Inflammatory macrophage treated with lipopolysaccharide for 4 hours (primary cell): ENCODE measurements at regions not wholly inside any gene's neighbourhood (a gene's known extent, or its start where the extent isn't known, plus 50 kb on each side); places are given as distances from the start of the nearest gene placed in this dataset.

Experiments
- DNase-seq: peaks from one replicate; pipeline ENCODE4 v3.0.0-alpha.2; 2020

DNA sequence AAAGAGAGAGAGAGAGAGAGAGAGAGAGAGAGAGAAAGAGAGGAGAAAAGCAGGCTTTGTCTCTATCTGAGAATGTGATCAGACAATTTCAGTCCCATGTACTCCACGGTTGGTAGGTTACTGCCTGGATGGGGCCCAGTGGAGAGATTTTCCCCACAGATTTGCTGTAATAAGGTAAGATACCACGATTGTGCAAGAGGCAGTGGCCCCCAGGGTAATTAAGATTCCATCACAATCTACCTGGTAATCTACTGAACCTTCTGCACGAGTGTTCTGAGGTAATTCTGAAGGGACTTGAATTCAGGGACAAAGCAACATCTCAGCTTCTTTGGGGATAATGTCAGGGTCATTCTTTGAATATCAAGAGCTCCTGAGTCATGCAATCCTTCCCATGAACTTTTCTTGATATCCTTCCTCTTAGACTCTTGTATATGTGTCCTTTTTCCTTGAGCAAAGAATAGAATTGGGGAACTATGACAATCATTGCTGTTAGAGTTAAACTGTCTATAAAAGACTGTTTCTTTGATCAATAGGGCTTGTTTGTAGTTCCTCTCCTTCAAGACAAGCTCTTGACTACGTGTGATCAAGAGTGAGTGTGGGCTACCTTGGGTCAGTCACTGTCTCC is 306.6 kb downstream of the MAF start:
- peak; percentile 26 for DNase-seq

DNA sequence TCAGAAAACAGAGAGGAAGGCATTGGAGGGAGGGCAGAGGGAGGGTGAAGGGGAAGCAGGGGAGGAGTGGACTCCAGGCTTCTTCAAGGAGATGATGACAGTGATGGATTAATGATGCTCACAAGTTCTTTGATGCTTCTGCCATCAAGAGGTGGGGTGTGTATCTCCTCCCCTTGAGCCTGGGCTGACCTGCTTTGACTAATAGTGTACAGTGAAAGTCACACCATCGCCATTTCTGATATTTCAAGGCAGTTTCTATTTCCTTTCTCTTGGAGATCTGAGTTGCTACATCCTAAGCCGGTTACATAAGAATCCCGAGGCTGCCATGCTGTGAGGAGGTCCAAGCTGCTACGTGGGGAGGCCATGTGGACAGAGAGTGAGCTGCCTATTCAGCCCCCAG is 312.5 kb downstream of the MAF start:
- peak; percentile 68 for DNase-seq

DNA sequence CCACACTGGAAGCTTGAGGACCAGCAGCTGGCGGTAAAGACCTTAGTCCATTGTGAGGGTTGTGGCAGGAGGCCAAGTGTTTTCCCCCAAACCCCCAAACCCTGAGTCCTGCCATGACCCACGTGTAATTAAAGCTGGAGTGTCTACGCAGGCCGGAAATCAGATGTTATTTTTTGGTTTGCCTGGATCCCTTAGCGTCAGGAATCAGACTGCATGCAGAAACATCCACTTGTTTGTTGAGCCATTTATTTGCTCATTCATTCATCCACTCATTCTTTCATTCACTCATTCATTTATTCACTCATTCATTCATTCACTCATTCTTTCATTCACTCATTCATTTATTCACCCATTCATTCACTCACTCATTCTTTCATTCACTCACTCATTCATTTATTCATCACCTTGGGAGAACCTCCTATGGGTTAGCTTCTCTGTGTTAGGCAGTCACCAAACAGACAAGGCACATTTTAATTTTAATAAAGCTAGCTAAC is 313.1 kb downstream of the MAF start:
- DNase-seq = no peak

DNA sequence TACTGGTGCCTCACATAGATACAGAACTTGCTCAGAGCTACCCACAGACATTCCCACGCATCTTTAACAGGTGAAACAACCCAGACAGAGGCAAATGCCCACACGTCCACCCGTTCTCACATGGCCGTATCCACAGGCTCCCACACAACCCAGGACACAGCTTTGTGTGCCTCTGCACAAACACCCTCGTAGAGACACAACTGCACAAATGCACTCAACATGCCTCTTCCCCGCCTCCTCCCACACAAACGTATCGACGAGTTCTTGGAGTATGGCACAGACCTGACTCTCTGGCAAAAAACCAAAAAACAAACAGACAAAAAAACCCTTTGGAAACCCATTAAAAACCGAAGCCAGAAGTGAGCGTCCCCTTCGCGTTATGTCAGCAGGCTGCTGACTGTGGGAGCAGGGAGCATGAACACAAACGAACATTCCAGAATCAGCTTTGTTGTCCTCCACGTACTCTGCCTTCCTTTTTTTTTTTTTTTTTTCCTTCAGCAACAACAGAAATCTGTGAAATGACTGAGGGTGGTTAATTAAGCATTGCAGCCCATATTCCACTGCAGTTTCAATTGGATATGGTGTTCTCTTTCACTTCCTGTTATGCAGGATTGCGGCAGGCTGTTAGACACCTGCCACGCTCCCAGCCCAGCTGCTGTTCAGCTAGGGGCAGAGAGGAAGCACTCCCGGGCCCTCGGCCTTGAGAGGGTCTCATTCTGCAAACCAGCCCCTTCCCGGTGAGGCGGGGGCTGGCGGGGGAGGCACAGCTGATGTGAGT is 313.7 kb downstream of the MAF start:
- peak; percentile 79 for DNase-seq

DNA sequence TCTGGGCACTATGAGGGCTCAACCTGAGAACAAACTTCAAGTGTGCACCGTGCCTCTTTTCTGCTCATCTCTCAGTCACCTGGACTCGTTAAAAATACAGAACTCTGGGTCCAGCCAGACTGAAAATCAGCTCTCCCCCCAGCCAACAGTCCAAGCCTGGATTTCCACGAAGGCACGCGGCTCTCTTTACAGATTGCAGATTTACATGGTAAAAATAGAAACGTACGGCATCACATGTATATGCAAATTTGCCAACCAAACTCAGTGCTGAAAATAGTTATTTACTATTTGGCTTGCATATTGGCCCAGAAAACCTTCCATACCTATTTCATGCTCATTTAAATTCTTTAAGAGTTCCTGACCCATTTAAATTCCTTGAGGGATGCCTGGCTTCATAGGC is 315.8 kb downstream of the MAF start:
- DNase-seq = no peak

DNA sequence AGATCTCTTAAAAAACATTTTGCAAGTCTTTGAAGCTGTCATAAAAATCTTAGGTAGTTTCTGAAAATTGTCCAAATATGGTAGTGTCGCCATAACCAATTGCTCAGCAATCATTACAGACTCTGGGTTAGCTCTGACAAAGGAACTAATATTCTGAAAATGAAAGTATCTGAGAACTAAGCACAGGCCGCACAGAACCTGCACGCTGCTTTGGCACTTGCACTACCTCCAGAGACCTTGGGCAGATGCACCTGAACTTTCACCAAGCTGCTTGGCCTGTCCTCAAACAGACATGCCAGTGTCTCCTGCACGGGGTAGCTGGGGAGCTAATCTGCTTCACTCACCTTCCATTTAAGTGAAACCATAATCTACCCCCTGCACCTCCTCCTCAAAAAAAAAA is 317.0 kb downstream of the MAF start:
- DNase-seq = no peak

DNA sequence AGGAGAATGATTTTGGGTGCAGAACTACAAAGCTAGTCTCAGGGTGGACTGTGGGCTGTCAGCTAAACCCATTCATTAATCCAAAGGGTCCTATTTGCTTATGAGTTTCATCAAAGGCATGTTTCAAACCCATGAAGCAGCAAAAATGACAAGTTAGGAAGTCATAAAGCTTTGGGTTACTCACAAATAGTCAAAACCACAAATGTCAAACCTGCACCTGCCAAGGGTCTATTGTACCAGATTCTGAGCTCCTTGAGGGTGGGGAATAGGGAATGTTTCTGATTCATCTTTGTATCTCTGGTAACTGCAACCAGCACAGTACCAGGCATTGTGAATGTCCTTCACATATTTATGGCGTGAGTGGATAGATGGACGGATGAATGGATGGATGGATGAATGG is 317.7 kb downstream of the MAF start:
- DNase-seq = no peak

DNA sequence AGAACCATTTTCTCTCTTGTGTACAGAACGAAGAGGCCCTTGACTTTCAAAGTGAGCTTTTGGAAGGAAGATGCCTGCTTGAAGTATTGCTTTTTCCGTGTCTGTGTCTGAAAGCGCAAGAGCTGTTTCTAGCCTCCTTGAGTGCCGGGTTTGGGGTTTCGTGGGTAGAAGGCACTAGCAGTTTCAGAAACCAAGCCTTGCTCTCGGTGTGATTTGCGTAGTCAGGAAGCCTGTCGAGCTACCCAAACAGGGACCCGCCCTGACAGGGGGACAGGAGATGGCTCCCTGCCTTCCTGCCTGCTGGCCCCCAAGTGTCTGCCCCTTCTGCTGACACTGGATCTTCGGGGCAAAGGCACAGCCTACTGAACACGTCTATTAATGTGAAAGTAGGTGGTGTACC is 322.0 kb downstream of the MAF start:
- no peak for DNase-seq

DNA sequence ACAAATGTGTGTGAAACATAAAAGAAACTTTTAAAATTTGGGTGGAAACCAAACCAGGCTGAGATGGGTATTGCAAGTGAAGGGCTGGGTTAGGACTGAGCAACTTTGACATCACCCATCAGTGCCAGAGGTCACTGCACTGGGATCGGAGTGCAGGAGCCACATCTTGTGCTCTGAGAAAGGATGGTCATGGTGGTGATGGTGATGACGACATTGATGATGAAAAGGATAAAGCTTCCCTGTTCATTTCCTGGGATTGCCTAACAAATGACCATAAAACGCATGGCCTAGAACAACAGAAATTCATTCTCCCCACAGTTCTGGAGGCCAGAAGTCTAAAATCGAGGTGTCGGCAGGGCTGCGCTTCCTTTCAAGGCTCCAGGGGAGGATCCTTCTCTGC is 324.0 kb downstream of the MAF start:
- peak; percentile 58 for DNase-seq

DNA sequence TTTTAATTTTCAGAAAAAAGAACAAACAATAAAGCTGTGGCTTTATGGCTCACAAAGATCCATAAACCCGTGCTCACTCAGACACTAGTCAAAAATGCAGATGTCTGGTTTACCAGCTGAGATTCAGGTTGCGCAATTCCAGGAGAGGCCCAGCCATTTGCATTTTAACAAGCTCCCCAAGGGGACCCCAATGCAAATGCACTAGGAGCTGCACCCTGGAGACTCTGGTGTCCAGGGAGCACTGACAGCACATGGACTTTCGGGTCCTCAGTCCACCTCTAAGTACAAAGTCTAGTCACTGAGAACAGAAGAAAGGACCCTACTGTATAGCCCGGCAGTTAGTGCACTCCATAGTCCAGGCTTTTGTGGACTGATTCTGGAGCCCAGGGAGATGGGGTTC is 326.3 kb downstream of the MAF start:
- DNase-seq = no peak

DNA sequence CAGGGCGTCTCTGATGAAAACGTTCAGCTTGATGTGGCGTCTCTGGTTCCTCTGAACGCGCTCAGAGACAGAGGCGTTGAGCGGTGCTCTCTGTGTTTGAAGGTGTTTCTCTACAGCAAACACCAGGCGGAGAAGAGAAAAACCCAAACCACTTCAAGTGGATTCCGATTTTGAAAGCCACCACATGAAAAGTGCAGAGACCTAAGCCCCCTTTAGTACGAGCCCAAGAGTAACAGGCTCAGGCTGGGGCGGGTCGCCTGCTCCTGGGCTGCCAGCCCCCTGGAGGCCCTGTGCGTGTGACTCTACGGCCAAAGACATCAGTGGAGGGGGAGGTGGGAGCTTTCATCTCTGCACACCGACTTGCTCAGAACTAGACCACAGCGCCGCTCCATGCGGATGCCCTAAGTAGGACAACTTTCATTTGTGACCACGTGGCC is 328.4 kb downstream of the MAF start:
- no peak for DNase-seq

DNA sequence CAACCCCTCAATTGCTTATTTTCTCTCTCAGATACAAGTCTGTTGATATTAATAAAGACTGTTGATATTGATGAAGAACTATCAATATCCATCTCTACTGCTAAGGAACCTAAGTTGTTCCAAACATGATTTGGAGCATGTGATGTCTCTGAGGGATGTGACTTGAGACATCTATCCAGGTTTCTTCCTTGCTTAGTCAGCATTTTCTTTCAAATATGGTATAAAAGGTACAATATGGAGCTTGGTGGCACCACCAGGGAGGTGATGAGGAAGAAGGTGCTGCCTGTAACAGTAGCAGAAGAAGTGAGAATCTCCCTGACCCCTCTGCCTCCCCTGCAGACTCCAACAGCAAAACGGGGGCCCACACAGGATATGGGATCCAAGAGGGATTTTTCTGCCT is 329.0 kb downstream of the MAF start:
- DNase-seq = no peak

DNA sequence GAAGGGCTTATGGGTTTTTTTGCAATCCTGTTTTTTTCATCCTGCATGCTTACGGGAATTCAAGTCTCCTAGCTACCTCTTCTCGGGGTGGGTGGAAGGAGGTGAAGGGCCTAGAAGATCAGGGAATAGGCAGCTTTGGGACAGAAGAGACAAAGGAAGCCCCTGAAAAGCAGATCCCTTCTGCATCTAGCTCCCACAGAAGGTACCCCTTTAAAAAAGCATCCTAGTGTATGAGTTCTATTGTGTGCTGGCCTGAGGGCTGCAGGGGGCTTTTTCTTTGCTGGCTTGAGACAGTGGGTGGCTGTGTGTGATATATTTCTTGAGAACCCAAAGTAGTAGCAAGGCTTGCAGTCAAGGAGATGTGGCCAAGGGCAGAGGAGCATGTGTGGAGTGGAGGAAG is 330.5 kb downstream of the MAF start:
- no peak for DNase-seq

DNA sequence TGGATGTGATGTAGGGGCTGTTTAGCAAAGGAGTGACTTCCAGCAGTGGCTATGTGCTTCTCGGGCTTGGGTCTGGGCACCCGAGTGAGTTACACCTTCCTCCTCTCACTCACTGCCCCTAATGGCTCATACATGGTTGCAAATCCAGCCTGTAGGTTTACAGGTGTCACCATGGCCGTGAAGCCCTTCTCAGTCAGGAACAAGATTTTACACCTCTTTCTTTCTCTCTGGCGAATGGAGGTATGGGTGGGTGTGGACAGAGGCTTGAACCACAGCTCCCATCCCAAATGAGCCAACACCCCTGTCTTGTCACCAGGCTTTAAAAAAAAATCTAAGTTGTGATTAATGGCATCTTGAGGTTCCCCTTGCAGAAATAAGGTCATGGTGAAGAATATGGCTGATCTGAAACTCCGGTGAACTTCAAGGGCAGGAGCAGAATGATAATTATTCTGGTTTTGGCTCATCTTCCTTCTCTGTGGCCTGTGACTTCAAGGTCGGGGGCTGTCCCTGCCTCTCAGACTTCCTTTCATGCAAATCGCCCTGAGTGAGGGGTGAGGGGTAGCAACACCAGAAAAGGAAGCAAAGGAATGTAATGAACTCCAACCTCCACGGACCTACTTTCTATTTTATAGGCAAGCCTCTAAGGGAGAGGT is 331.2 kb downstream of the MAF start:
- DNase-seq = peak; percentile 69

DNA sequence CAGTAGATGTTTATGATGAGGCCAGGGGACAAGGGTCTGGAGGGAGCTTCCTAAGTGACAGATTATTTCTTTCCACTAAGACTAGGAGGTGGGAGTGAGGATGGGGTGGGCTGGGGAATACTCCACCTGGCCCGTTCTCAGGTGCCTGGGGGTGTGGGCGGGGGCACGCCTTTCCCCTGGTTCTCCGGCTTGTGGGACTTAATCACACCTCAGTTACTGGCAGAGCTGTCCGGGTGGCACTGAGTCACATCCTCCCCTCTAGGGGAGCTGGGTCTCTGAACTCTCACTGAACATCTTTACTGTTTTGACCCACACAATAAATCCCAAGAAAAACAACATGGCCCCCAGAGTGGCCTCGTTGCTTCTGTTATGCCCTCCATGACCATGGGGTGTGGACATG is 332.8 kb downstream of the MAF start:
- no peak for DNase-seq

DNA sequence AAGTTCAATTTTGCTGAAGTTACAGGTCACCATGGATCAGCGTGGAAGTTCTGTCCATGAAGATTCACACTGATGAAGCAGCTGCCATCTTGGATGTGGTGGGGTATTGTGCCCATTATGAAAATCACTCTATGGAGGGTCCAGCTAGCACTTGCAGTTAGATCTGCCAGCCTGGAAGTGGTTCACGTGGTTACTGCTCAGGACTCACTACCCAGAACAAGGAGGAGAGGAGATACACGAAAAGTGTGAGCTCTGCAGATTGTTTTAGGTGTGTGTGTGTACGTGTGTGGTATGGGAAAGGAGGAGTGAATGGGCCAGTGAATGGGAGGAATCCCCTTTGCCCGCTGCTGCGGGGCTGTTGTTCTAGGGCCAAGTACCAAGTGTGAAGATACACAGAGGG is 333.4 kb downstream of the MAF start:
- no peak for DNase-seq

DNA sequence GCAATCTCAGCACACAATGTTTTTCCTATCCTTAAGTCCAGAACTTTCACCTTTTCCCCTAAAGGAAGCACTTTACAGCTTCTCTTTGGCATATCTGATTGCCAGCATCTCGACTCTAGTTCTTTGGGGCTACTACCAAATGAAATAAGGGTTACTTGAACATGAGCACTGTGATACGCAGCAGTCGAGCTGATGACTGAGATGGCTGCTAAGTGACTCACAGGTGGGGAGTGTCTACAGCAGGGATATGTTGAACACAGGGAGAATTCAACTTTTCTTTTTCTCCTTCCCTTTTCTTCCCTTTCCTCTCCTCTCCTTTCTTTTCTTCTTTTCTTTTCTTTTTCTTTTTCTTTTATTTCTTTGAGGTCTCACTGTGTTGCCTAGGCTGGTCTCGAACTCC is 334.8 kb downstream of the MAF start:
- peak; percentile 31 for DNase-seq

DNA sequence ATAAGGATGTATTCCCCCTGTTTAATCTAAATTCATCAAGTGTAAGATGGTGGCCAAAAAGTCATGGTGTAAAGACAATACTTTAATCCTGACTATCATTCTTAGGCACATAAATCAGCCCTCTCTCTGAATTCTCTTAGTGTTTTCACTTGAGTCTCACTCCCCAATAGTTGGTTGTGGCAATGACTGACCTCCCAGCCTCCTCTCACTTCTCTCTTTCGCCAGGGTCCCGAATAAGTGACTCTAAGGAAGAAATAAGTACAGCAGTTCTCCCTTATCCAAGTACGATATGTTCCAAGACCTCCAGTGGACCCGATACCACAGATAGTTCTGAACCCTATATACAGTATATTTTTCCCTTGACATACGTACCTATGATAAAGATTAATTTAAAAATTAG is 335.3 kb downstream of the MAF start:
- peak; percentile 50 for DNase-seq

DNA sequence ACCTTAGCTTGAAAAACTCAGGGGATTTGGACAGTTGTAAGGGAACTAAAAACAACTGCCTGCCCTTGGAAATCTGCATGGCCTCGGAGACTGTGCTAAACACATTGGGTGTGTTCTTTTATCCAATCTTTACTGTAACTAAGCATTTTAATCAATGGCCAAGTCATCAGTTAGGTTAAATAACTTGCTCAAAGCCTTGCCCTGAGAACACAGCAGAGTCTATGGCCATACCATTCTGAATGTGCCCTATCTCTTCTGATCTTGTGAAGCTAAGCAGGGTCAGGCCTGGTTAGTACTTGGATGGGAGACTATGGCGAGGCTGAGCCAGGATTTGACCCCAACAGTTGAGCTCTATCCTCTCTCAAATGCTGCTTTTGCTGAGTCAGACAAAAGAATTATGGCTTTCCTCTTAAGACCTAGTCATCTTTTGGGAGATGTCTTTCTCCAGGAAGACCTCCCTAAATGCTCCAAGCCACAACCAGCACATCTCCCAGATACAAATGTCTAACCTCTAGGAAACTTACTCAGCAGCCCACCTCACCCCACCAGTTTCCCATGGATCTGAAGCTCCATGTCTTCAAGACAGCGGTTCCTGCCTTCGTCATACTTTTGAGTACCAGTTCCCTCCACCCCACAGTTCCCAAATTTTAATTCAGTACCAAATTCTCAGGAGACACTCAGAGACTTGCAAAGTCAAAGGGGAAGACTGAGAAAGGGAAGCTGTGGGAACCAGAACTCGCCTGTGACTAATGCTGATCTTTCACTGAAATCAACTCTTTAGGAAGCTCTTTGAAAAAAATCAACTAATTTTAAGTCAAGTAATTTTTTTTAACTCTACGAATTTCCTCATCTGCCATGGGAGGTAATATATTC is 336.1 kb downstream of the MAF start:
- peak; percentile 93 for DNase-seq

DNA sequence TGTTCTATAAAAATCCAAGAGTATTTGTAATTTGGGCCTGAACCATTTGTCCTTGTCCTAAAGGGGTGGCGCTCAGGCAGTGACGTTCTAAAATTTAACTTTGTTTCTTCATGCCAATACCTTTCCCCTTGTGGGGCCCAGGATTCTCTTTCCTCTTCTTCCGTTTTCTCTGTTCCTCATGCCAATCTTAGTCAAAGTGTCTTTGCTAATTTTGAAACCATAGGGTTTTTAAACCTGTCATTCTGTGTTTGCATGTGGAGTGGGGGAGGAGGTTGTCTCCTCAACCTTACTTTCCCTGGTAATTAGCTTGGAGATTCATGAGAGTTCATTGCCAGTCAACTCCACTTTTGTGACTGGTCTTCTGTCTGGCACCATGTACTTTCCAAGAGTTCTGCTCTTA is 337.1 kb downstream of the MAF start:
- DNase-seq = peak; percentile 84
